ENCODE measurements at regions not wholly inside any gene's neighbourhood (a gene's known extent, or its start where the extent isn't known, plus 50 kb on each side); places are given as distances from the start of the nearest gene placed in this dataset.

DNA sequence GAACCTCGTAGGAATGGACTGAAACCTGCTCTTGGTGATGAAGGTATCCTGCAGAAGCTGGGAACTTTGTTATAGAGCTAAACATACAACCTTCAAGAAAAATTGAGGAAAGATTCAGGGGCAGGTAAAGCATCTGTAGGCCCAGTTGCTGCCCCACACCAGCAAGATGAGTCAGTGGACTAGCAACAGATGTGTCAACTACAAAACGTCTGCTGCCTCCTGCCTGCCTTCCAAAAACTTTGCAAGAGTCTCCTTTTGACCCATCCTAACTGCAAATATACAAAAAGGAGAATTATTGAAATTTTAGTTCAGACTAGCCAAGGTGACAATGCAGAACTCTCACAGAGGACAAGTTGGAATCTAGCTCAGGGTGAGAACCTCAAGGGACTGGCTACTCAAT lies 60.9 kb upstream of the TMTC1 start:
- ATAC-seq, result no peak

DNA sequence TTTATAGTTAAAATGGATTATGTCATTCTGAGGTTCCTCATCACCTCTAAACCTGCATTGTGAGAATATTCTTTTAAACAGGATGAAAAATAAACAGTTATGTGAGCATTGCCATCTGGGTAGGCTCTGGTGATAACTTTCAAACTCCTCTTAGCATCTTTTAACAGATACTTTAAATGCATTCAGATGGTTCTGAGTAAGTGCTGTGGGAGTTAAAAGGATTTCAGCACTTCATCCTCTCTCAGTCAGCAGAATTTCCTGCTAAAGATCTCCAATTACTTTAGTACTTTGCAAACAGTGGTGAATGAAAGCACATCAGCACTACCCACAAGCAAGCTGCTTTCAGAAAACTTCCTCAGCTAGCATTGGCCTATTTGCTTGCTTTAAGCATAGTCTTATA lies 59.3 kb upstream of the TMTC1 start:
- ATAC-seq, result no peak

DNA sequence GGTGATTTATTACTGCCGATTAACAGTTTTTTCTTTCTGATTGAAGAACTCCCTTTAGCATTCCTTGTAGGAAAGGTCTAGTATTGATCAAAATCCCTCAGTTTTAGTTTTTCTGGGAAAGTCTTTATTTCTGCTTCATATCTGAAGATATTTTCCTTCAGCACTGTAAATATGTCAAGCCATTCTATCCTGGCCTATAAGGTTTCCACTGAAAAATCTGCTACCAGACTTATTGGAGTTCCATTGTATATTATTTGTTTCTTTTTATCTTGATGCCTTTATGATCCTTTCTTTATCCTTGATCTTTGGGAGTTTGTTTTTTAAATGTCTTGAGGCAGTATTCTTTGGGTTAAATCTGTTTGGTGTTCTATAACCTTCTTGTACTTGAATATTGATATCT lies 55.0 kb upstream of the TMTC1 start:
- ATAC-seq, result no peak
